ENCODE measurements at regions not wholly inside any gene's neighbourhood (a gene's known extent, or its start where the extent isn't known, plus 50 kb on each side); places are given as distances from the start of the nearest gene placed in this dataset.

- TF ChIP-seq CTCF (IDR thresholded peaks at IDR 0.05; ENCODE audit: low read depth, low read length, missing input control) (no peak), SP1 (IDR thresholded peaks at IDR 0.05) (no peak), RAD21 (IDR thresholded peaks at IDR 0.05) (no peak), EGR1 (IDR thresholded peaks at IDR 0.05; ENCODE audit: low read depth in 2 of 2) (no peak), GABPA (IDR thresholded peaks at IDR 0.05 in 1 of 2, conservative IDR thresholded peaks at IDR 0.05 in 1 of 2) (no peak), TAF1 (conservative IDR thresholded peaks at IDR 0.05) (no peak), YY1 (IDR thresholded peaks at IDR 0.05) (no peak), MAX (IDR thresholded peaks at IDR 0.05) (no peak), REST (IDR thresholded peaks at IDR 0.05) (no peak), RXRA (IDR thresholded peaks at IDR 0.05) (no peak)
Observed at GRCh38 chr13:33953781-33954180, 135.8 kb downstream of the RFC3 start.

Data from liver (tissue), 3 donors.